ENCODE measurements at regions not wholly inside any gene's neighbourhood (a gene's known extent, or its start where the extent isn't known, plus 50 kb on each side); places are given as distances from the start of the nearest gene placed in this dataset.
"Not testable (repeated sequence)": the region's sequence is repeated elsewhere in the genome, so short reads cannot be mapped to it uniquely, and the experiment has no call there.

- DNase-seq = no peak
Observed at GRCh38 chr12:46884362-46884761, 58.6 kb upstream of the SLC38A4 start.

GRCh38 chr12:46886541-46887041, 60.8 kb upstream of the SLC38A4 start:
- no peak for DNase-seq

- DNase-seq = no peak
Observed at GRCh38 chr12:46887870-46888269, 62.1 kb upstream of the SLC38A4 start.

GRCh38 chr12:46888568-46888967, 62.8 kb upstream of the SLC38A4 start:
- DNase-seq = no peak

- no peak for DNase-seq
Observed at GRCh38 chr12:46891306-46891705, 65.5 kb upstream of the SLC38A4 start.

GRCh38 chr12:46892034-46892705, 66.4 kb upstream of the SLC38A4 start:
- no peak for DNase-seq

GRCh38 chr12:46892887-46893286, 67.1 kb upstream of the SLC38A4 start:
- DNase-seq = no peak

GRCh38 chr12:46893434-46893833, 67.6 kb upstream of the SLC38A4 start:
- DNase-seq = no peak

- DNase-seq = no peak
Observed at GRCh38 chr12:46895726-46896125, 69.9 kb upstream of the SLC38A4 start.

- DNase-seq = no peak
Observed at GRCh38 chr12:46896680-46897079, 70.9 kb upstream of the SLC38A4 start.

- DNase-seq = no peak
Observed at GRCh38 chr12:46898152-46898931, 72.5 kb upstream of the SLC38A4 start.

GRCh38 chr12:46898989-46899388, 73.2 kb upstream of the SLC38A4 start:
- DNase-seq = no peak

- DNase-seq = no peak
Observed at GRCh38 chr12:46900734-46901463, 75.1 kb upstream of the SLC38A4 start.

- no peak for DNase-seq
Observed at GRCh38 chr12:46901464-46902205, 75.8 kb upstream of the SLC38A4 start.

GRCh38 chr12:46903058-46903457, 77.3 kb upstream of the SLC38A4 start:
- DNase-seq = no peak

GRCh38 chr12:46904406-46905238, 78.8 kb upstream of the SLC38A4 start:
- no peak for DNase-seq

GRCh38 chr12:46905239-46905627, 79.4 kb upstream of the SLC38A4 start:
- not testable (repeated sequence) for DNase-seq

GRCh38 chr12:46907791-46908190, 82.0 kb upstream of the SLC38A4 start:
- DNase-seq = no peak

- no peak for DNase-seq
Observed at GRCh38 chr12:46908236-46908935, 82.6 kb upstream of the SLC38A4 start.

GRCh38 chr12:46908936-46909635, 83.3 kb upstream of the SLC38A4 start:
- no peak for DNase-seq

GRCh38 chr12:46910830-46911229, 85.0 kb upstream of the SLC38A4 start:
- no peak for DNase-seq

Data from effector CD4-positive, alpha-beta T cell (primary cell).